Kidney epithelial cell (primary cell): ENCODE measurements at regions not wholly inside any gene's neighbourhood (a gene's known extent, or its start where the extent isn't known, plus 50 kb on each side); places are given as distances from the start of the nearest gene placed in this dataset.

Source experiments
- DNase-seq: peaks from one replicate; pipeline ENCODE4 v3.0.0-alpha.2; 2010; ENCODE audit warnings: low read depth
- H3K27me3 ChIP-seq: 2 replicates; pipeline ENCODE4 v1.6.0; 2011; ENCODE audit warnings: low read length; ENCODE audit not compliant: control insufficient read depth, insufficient read depth
- H3K36me3 ChIP-seq: 2 replicates; pipeline ENCODE4 v1.5.1; 2011; ENCODE audit warnings: low read length; ENCODE audit not compliant: control insufficient read depth, insufficient read depth
- H3K4me3 ChIP-seq: 2 replicates; pipeline ENCODE4 v1.5.1; 2011; ENCODE audit warnings: low read depth, mild to moderate bottlenecking, control low read depth, low read length
- TF ChIP-seq, protein P1 (sequence below): IDR thresholded peaks from 2 replicates; pipeline ENCODE4 v1.5.1; 2011; ENCODE audit warnings: mild to moderate bottlenecking, moderate library complexity, low read length, control low read depth, inconsistent platforms; ENCODE audit not compliant: insufficient read depth, poor library complexity, severe bottlenecking

- Histone ChIP-seq H3K4me3 (no peak overlapping the region), H3K36me3 (no peaks in the 10 kb centered on the region), H3K27me3 (no peaks in the 10 kb centered on the region)
- TF ChIP-seq, protein P1, sequence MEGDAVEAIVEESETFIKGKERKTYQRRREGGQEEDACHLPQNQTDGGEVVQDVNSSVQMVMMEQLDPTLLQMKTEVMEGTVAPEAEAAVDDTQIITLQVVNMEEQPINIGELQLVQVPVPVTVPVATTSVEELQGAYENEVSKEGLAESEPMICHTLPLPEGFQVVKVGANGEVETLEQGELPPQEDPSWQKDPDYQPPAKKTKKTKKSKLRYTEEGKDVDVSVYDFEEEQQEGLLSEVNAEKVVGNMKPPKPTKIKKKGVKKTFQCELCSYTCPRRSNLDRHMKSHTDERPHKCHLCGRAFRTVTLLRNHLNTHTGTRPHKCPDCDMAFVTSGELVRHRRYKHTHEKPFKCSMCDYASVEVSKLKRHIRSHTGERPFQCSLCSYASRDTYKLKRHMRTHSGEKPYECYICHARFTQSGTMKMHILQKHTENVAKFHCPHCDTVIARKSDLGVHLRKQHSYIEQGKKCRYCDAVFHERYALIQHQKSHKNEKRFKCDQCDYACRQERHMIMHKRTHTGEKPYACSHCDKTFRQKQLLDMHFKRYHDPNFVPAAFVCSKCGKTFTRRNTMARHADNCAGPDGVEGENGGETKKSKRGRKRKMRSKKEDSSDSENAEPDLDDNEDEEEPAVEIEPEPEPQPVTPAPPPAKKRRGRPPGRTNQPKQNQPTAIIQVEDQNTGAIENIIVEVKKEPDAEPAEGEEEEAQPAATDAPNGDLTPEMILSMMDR, result no peak
- DNase-seq, result no peak
These were observed 240.3 kb downstream of the CDH7 start for GRCh38 chr18:65990944-65991708.

- no peak for DNase-seq
- Histone ChIP-seq H3K4me3 (no peak overlapping the region), H3K27me3 (no peaks in the 10 kb centered on the region), H3K36me3 (no peaks in the 10 kb centered on the region)
- TF ChIP-seq, protein P1, result no peak
These were observed 239.4 kb downstream of the CDH7 start for GRCh38 chr18:65990174-65990690.

DNA sequence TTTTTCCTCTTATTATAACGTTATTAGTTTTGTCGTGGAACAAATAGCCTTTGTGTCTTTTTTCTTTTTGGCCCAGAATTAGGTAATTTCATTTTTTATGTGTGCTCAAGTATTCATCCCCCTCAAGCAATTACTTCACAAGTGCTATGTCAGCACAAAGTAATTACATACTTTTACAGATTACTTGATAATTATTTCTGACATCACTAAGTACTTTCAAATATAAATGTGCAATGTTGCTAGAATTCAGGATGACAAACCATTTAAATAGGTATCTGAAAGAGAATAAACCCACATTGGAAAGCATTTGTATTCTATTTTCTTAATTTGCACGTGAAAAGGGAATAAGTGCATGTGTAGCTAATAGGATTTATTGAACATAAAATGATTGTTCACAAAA, 238.2 kb downstream of the CDH7 start:
- TF ChIP-seq, protein P1, result no peak
- DNase-seq, result no peak
- Histone ChIP-seq H3K27me3 (no peaks in the 10 kb centered on the region), H3K4me3 (no peak overlapping the region), H3K36me3 (no peaks in the 10 kb centered on the region)

DNA sequence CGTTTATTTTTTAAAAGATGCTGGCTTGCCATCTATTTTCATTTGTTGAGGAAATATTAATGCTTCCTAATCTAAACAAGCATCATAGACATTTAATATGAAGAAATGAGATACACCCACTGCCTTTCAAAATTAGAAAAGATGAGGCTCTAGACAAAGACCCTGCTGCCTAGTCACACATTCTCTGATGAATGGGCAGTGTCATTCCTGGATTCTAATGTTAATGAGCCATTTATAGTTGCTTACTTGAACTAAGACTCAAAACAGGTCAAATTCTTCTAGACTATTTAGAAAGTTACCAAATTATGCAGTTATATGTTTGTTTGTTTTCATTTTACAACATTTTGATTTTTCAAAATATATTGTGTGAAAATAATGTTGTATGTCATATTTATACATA, 237.6 kb downstream of the CDH7 start:
- no peak for DNase-seq
- Histone ChIP-seq H3K4me3 (no peak overlapping the region), H3K27me3 (no peaks in the 10 kb centered on the region), H3K36me3 (no peaks in the 10 kb centered on the region)
- TF ChIP-seq, protein P1, result no peak

DNA sequence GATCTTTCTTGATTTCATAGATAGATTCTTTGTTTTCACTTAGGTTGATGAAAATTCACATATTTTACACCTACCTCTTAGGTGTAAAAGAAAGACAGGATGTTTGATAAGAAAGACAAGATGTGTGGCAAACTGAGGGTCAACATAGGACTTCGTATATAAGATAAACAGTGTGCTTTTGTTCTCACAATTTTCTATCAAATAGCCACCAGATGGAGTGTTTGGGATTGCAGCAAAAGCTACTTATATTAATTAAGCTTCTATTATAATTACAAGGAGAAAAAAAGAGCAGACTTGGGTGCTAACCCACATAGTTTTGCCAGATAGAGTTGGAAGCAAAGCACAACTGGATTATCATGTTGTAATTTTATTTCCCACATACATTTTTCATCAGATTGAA, 232.9 kb downstream of the CDH7 start:
- H3K27me3 ChIP-seq, result no peaks in the 10 kb centered on the region
- TF ChIP-seq, protein P1, result no peak
- H3K4me3 ChIP-seq, result no peak overlapping the region
- no peak for DNase-seq
- H3K36me3 ChIP-seq, result no peaks in the 10 kb centered on the region

GRCh38 chr18:65975536-65975935, 224.7 kb downstream of the CDH7 start:
- no peak overlapping the region for H3K4me3 ChIP-seq
- DNase-seq, result no peak
- no peaks in the 10 kb centered on the region for H3K27me3 ChIP-seq
- H3K36me3 ChIP-seq, result no peaks in the 10 kb centered on the region
- TF ChIP-seq, protein P1, result no peak
